GM06990 (cell line): ENCODE measurements at regions not wholly inside any gene's neighbourhood (a gene's known extent, or its start where the extent isn't known, plus 50 kb on each side); places are given as distances from the start of the nearest gene placed in this dataset.

ENCODE experiments used
- DNase-seq: peaks from one replicate; pipeline ENCODE4 v3.0.0-alpha.2; 2011; ENCODE audit not compliant: insufficient read length; ENCODE audit errors: extremely low read depth
- H3K27me3 ChIP-seq: replicated peaks from 2 replicates; pipeline ENCODE4 v1.6.0; 2011; ENCODE audit warnings: low read length; ENCODE audit not compliant: control insufficient read depth, insufficient read depth
- H3K36me3 ChIP-seq: 2 replicates; pipeline ENCODE4 v1.5.1; 2011; ENCODE audit warnings: low read length; ENCODE audit not compliant: control insufficient read depth, insufficient read depth
- H3K4me3 ChIP-seq: replicated peaks from 2 replicates; pipeline ENCODE4 v1.5.1; 2011; ENCODE audit warnings: low read depth, mild to moderate bottlenecking, control low read depth, low read length
- CTCF ChIP-seq: IDR thresholded peaks from 2 replicates; pipeline ENCODE4 v1.5.1; 2011; ENCODE audit warnings: low read length, control low read depth, mild to moderate bottlenecking, inconsistent platforms; ENCODE audit not compliant: insufficient read depth, poor library complexity, severe bottlenecking

GRCh38 chr4:45004847-45005565, 278.6 kb upstream of the GNPDA2 start:
- TF ChIP-seq CTCF, result no peak
- Histone ChIP-seq H3K36me3 (no peaks in the 10 kb centered on the region), H3K4me3 (no peak overlapping the region), H3K27me3 (no peaks in the 10 kb centered on the region)
- DNase-seq, result no peak

GRCh38 chr4:45004326-45004725, 278.0 kb upstream of the GNPDA2 start:
- Histone ChIP-seq H3K27me3 (no peaks in the 10 kb centered on the region), H3K36me3 (no peaks in the 10 kb centered on the region), H3K4me3 (no peak overlapping the region)
- TF ChIP-seq CTCF, result no peak
- no peak for DNase-seq

GRCh38 chr4:44996276-44996845, 270.0 kb upstream of the GNPDA2 start:
- TF ChIP-seq CTCF, result no peak
- no peak for DNase-seq
- no peaks in the 10 kb centered on the region for H3K36me3 ChIP-seq
- no peaks in the 10 kb centered on the region for H3K27me3 ChIP-seq
- no peak overlapping the region for H3K4me3 ChIP-seq

GRCh38 chr4:44988011-44988410, 261.7 kb upstream of the GNPDA2 start:
- H3K4me3 ChIP-seq, result no peak overlapping the region
- TF ChIP-seq CTCF, result no peak
- H3K27me3 ChIP-seq, result no peaks in the 10 kb centered on the region
- no peaks in the 10 kb centered on the region; the same call in 1 of the 2 replicates for H3K36me3 ChIP-seq
- no peak for DNase-seq

- H3K27me3 ChIP-seq, result no peaks in the 10 kb centered on the region
- no peak for DNase-seq
- H3K4me3 ChIP-seq, result no peak overlapping the region
- TF ChIP-seq CTCF, result no peak
- H3K36me3 ChIP-seq, result no peaks in the 10 kb centered on the region; the same call in 1 of the 2 replicates
These were observed 259.6 kb upstream of the GNPDA2 start for GRCh38 chr4:44985938-44986337.
